Lower leg skin (tissue), 3 donors: ENCODE measurements at regions not wholly inside any gene's neighbourhood (a gene's known extent, or its start where the extent isn't known, plus 50 kb on each side); places are given as distances from the start of the nearest gene placed in this dataset.

Source experiments
- POLR2A ChIP-seq, 2 donors: fragments of 450-650 bp; IDR thresholded peaks; one replicate each; pipeline ENCODE4 v1.6.1; 2016 to 2017; ENCODE audit warnings: antibody characterized with exemption in 2 of 2, mild to moderate bottlenecking in 1 of 2, moderate library complexity in 1 of 2
- TF ChIP-seq, protein P1 (sequence below), 3 donors: fragments of 450-650 bp; IDR thresholded peaks; one replicate each; pipeline ENCODE4 v1.5.1; 2016; ENCODE audit warnings: antibody characterized with exemption in 3 of 3, mild to moderate bottlenecking in 3 of 3, moderate library complexity in 2 of 3

DNA sequence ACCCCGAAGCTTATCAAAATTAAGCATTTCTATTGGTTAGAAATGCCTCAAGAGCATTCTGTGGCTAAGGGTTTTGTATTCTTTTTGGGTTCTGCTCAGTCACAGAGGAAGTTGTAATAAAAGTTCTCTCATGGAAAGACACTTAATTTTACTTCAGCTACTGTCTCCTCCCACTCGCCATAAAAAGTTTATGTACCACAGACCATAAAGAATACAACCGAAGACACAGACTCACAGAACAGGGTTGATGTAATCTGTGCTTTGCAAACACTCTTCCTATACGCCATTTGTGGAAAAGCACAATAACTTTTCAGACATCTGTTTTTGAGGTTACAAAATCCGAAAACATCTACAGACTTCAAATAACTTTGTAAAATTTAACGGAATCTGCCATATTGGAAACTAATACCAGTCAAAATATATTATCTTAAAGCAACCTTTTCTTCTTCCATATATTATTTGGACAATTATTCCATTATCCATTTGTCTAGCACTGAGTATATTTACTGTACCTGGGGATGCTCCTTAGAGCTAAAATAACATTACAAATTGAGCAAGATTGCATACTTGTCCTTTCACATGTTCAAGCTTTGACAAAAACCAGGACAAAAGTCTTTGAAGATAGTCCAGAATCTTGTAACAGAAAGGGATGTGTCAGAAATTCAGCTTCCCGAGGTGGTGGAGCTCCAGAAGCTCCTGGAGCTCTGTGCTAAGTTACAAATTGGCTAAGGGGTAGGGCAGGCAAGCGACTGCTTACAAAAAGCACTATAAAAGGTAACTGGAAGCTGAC is 219.0 kb upstream of the MEOX2 start:
- TF ChIP-seq, protein P1, sequence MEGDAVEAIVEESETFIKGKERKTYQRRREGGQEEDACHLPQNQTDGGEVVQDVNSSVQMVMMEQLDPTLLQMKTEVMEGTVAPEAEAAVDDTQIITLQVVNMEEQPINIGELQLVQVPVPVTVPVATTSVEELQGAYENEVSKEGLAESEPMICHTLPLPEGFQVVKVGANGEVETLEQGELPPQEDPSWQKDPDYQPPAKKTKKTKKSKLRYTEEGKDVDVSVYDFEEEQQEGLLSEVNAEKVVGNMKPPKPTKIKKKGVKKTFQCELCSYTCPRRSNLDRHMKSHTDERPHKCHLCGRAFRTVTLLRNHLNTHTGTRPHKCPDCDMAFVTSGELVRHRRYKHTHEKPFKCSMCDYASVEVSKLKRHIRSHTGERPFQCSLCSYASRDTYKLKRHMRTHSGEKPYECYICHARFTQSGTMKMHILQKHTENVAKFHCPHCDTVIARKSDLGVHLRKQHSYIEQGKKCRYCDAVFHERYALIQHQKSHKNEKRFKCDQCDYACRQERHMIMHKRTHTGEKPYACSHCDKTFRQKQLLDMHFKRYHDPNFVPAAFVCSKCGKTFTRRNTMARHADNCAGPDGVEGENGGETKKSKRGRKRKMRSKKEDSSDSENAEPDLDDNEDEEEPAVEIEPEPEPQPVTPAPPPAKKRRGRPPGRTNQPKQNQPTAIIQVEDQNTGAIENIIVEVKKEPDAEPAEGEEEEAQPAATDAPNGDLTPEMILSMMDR (IDR thresholded peaks at IDR 0.05) = no peak
- no peak for TF ChIP-seq POLR2A (IDR thresholded peaks at IDR 0.05)
